H9 (cell line): ENCODE measurements at regions not wholly inside any gene's neighbourhood (a gene's known extent, or its start where the extent isn't known, plus 50 kb on each side); places are given as distances from the start of the nearest gene placed in this dataset.

ENCODE experiments used
- DNase-seq: peaks from one replicate; pipeline ENCODE4 v3.0.0-alpha.2; 2017
- H2AFZ ChIP-seq: one replicate; pipeline ENCODE4 v1.6.1; 2013; ENCODE audit warnings: mild to moderate bottlenecking, low read length, control low read depth, moderate library complexity
- H2AK5ac ChIP-seq: 2 replicates; pipeline ENCODE4 v1.6.1; 2013; ENCODE audit warnings: low read length, control low read depth, mixed read lengths; ENCODE audit not compliant: insufficient read length
- H2BK120ac ChIP-seq: one replicate; pipeline ENCODE4 v1.6.1; 2013; ENCODE audit warnings: low read depth, mild to moderate bottlenecking, low read length, control low read depth, inconsistent platforms; ENCODE audit not compliant: poor library complexity, severe bottlenecking
- H2BK12ac ChIP-seq: 2 replicates; pipeline ENCODE4 v1.6.1; 2013; ENCODE audit warnings: low read length, control low read depth, mixed read lengths, low read depth; ENCODE audit not compliant: insufficient read length
- H2BK15ac ChIP-seq: 2 replicates; pipeline ENCODE4 v1.6.1; 2013; ENCODE audit warnings: low read depth, low read length, control low read depth
- H2BK20ac ChIP-seq: one replicate; pipeline ENCODE4 v1.6.1; 2013; ENCODE audit warnings: low read depth, mild to moderate bottlenecking, low read length, control low read depth, inconsistent platforms; ENCODE audit not compliant: poor library complexity, severe bottlenecking
- H2BK5ac ChIP-seq: 2 replicates; pipeline ENCODE4 v1.6.1; 2013; ENCODE audit warnings: low read length, control low read depth, mixed read lengths; ENCODE audit not compliant: insufficient read length
- H3K14ac ChIP-seq: 2 replicates; pipeline ENCODE4 v1.6.1; 2013; ENCODE audit warnings: low read length, control low read depth; ENCODE audit not compliant: insufficient read depth
- H3K18ac ChIP-seq: 2 replicates; pipeline ENCODE4 v1.6.1; 2013; ENCODE audit warnings: low read depth, mild to moderate bottlenecking, mixed read lengths, low read length, control low read depth; ENCODE audit not compliant: insufficient read length
- H3K23ac ChIP-seq: 2 replicates; pipeline ENCODE4 v1.6.1; 2013; ENCODE audit warnings: low read length, control low read depth, mixed read lengths, low read depth; ENCODE audit not compliant: insufficient read length
- H3K23me2 ChIP-seq: 2 replicates; pipeline ENCODE4 v1.6.1; 2013; ENCODE audit warnings: low read depth, mild to moderate bottlenecking, mixed read lengths, low read length, control low read depth; ENCODE audit not compliant: insufficient read length, poor library complexity, severe bottlenecking
- H3K27ac ChIP-seq: 2 replicates; pipeline ENCODE4 v1.5.1; 2013; ENCODE audit warnings: low read length, control low read depth, mixed read lengths, low read depth; ENCODE audit not compliant: insufficient read length
- H3K27me3 ChIP-seq: 2 replicates; pipeline ENCODE4 v1.6.1; 2013; ENCODE audit warnings: low read length, control low read depth, inconsistent platforms; ENCODE audit not compliant: insufficient read depth
- H3K4ac ChIP-seq: 2 replicates; pipeline ENCODE4 v1.6.1; 2013; ENCODE audit warnings: low read depth, mild to moderate bottlenecking, control low read depth, inconsistent platforms, low read length, moderate library complexity
- H3K4me1 ChIP-seq: 2 replicates; pipeline ENCODE4 v1.6.1; 2013; ENCODE audit warnings: low read length, control low read depth, inconsistent platforms; ENCODE audit not compliant: insufficient read depth
- H3K4me2 ChIP-seq: 2 replicates; pipeline ENCODE4 v1.6.1; 2013; ENCODE audit warnings: low read length, control low read depth, mixed read lengths; ENCODE audit not compliant: insufficient read length, insufficient read depth
- H3K56ac ChIP-seq: 2 replicates; pipeline ENCODE4 v1.6.1; 2013; ENCODE audit warnings: low read depth, mild to moderate bottlenecking, mixed read lengths, low read length, control low read depth; ENCODE audit not compliant: insufficient read length
- H3K79me1 ChIP-seq: 2 replicates; pipeline ENCODE4 v1.6.1; 2013; ENCODE audit warnings: low read depth, mild to moderate bottlenecking, moderate library complexity, low read length, control low read depth, inconsistent platforms; ENCODE audit not compliant: insufficient read depth, poor library complexity, severe bottlenecking
- H3K79me2 ChIP-seq: 2 replicates; pipeline ENCODE4 v1.6.1; 2013; ENCODE audit warnings: low read length, control low read depth, inconsistent platforms; ENCODE audit not compliant: insufficient read depth
- H3K9ac ChIP-seq: 2 replicates; pipeline ENCODE4 v1.6.1; 2013; ENCODE audit warnings: low read length, control low read depth, mixed read lengths; ENCODE audit not compliant: insufficient read length; ENCODE audit errors: extremely low read depth
- H3K9me3 ChIP-seq: one replicate; pipeline ENCODE4 v1.6.1; 2013; ENCODE audit warnings: low read depth, low read length, inconsistent platforms; ENCODE audit not compliant: control insufficient read depth
- H3T11ph ChIP-seq: one replicate; pipeline ENCODE4 v1.6.1; 2013; ENCODE audit warnings: mild to moderate bottlenecking, low read length, control low read depth, inconsistent platforms
- H4K20me1 ChIP-seq: one replicate; pipeline ENCODE4 v1.6.1; 2013; ENCODE audit not compliant: control insufficient read depth, insufficient read length, insufficient read depth
- H4K5ac ChIP-seq: 2 replicates; pipeline ENCODE4 v1.6.1; 2013; ENCODE audit warnings: low read depth, mild to moderate bottlenecking, mixed read lengths, low read length, control low read depth; ENCODE audit not compliant: insufficient read length
- H4K8ac ChIP-seq: replicated peaks from 2 replicates; pipeline ENCODE4 v1.6.1; 2013; ENCODE audit warnings: low read length, control low read depth, mixed read lengths, low read depth; ENCODE audit not compliant: insufficient read length
- H4K91ac ChIP-seq: 2 replicates; pipeline ENCODE4 v1.6.1; 2013; ENCODE audit warnings: low read depth, mild to moderate bottlenecking, moderate library complexity, mixed read lengths, low read length, control low read depth; ENCODE audit not compliant: insufficient read length
- H3K27ac Mint-ChIP-seq, 3 experiments: 2 replicates in 2 of 3; 3 replicates in 1 of 3; pipeline ENCODE4 v1.8.0; 2020 to 2021; ENCODE audit warnings: mixed read lengths in 3 of 3, mild to moderate bottlenecking in 1 of 3, moderate library complexity in 1 of 3
- H3K27me3 Mint-ChIP-seq: 2 replicates; pipeline ENCODE4 v1.8.0; 2021; ENCODE audit warnings: low read depth, mild to moderate bottlenecking, moderate library complexity, mixed read lengths
- H3K36me3 Mint-ChIP-seq, 3 experiments: 2 replicates in 2 of 3; 3 replicates in 1 of 3; pipeline ENCODE4 v1.8.0; 2020 to 2021; ENCODE audit warnings: low read depth in 3 of 3, mixed read lengths in 3 of 3; ENCODE audit not compliant: insufficient read depth in 1 of 3
- H3K4me1 Mint-ChIP-seq, 2 experiments: 2 replicates each; pipeline ENCODE4 v1.8.0; 2020; ENCODE audit warnings: mixed read lengths in 2 of 2
- H3K4me3 Mint-ChIP-seq, 2 experiments: 2 replicates in 1 of 2; 3 replicates in 1 of 2; pipeline ENCODE4 v1.8.0; 2020 to 2021; ENCODE audit warnings: mild to moderate bottlenecking in 2 of 2, mixed read lengths in 2 of 2, moderate library complexity in 1 of 2
- H3K9me3 Mint-ChIP-seq, 2 experiments: 2 replicates in 1 of 2; 3 replicates in 1 of 2; pipeline ENCODE4 v1.8.0; 2020; ENCODE audit warnings: mild to moderate bottlenecking in 2 of 2, mixed read lengths in 2 of 2, moderate library complexity in 1 of 2
- WGBS: extraction: QIAGEN DNeasy Blood & Tissue Kit; methylation state at CpG from one replicate; pipeline ENCODE4 v1.1.7; 2013; ENCODE audit warnings: missing lambda C conversion rate, low lambda C conversion rate, mixed read lengths; ENCODE audit not compliant: insufficient read length; ENCODE audit errors: extremely low coverage; 5-methylcytosine and 5-hydroxymethylcytosine counted together
- TF ChIP-seq, protein P1 (sequence below): fragments of 200-600 bp; sonication (generic); conservative IDR thresholded peaks from 3 replicates; pipeline ENCODE4 v1.8.0; 2021; ENCODE audit warnings: antibody characterized with exemption, mild to moderate bottlenecking

DNA sequence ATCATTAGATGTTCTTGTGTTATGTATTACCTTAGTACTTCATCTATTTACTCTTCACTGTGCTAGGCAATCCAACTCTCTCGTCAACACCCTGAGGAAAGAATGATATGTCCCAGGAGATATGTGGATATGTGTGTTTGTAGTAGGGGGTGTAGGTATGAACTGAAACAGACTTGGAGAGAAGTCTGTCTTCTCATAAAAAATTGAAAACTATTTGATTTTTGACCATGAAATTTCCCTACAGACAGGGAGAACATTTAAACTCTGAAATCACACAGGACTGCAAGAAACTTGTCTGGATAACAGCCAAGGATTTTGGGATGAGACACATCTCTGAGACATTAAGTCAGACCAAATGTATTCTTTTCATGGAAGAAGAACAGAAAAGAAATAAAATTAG, 967.0 kb upstream of the FAT3 start:
- no peaks in the 10 kb centered on the region for H3K27me3 ChIP-seq
- H4K8ac ChIP-seq = no peak overlapping the region
- no peak overlapping the region for H3T11ph ChIP-seq
- H3K4me2 ChIP-seq = no peak overlapping the region
- H3K9me3 Mint-ChIP-seq = peaks cover 2 to 3% of the 10 kb centered on the region in 2 experiments; a peak in 3 of 5 replicates
- H3K79me1 ChIP-seq = no peaks in the 10 kb centered on the region
- peaks cover 4 to 7% of the 10 kb centered on the region in 2 experiments; a peak in 3 of 4 replicates for H3K4me1 Mint-ChIP-seq
- no peaks in the 10 kb centered on the region for H3K36me3 Mint-ChIP-seq
- H2BK15ac ChIP-seq = no peak overlapping the region
- no peak overlapping the region for H2BK12ac ChIP-seq
- no peak overlapping the region for H3K23ac ChIP-seq
- WGBS = no CpG with 5 or more reads among the region's 1 CpG
- no peaks in the 10 kb centered on the region for H3K23me2 ChIP-seq
- no peaks in the 10 kb centered on the region for H3K27me3 Mint-ChIP-seq
- TF ChIP-seq, protein P1, sequence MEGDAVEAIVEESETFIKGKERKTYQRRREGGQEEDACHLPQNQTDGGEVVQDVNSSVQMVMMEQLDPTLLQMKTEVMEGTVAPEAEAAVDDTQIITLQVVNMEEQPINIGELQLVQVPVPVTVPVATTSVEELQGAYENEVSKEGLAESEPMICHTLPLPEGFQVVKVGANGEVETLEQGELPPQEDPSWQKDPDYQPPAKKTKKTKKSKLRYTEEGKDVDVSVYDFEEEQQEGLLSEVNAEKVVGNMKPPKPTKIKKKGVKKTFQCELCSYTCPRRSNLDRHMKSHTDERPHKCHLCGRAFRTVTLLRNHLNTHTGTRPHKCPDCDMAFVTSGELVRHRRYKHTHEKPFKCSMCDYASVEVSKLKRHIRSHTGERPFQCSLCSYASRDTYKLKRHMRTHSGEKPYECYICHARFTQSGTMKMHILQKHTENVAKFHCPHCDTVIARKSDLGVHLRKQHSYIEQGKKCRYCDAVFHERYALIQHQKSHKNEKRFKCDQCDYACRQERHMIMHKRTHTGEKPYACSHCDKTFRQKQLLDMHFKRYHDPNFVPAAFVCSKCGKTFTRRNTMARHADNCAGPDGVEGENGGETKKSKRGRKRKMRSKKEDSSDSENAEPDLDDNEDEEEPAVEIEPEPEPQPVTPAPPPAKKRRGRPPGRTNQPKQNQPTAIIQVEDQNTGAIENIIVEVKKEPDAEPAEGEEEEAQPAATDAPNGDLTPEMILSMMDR = no peak
- H3K4ac ChIP-seq = no peak overlapping the region
- H3K14ac ChIP-seq = no peak overlapping the region
- no peak overlapping the region for H2BK120ac ChIP-seq
- H2BK20ac ChIP-seq = no peak overlapping the region
- no peaks in the 10 kb centered on the region for H4K20me1 ChIP-seq
- no peaks in the 10 kb centered on the region for H3K4me1 ChIP-seq
- H3K9me3 ChIP-seq = no peaks in the 10 kb centered on the region
- H3K27ac Mint-ChIP-seq = no peak overlapping the region
- H4K5ac ChIP-seq = no peak overlapping the region
- no peak overlapping the region for H3K18ac ChIP-seq
- no peak overlapping the region for H2AFZ ChIP-seq
- H3K56ac ChIP-seq = no peak overlapping the region
- no peak for DNase-seq
- H4K91ac ChIP-seq = no peak overlapping the region
- H2BK5ac ChIP-seq = no peak overlapping the region
- H3K4me3 Mint-ChIP-seq = no peak overlapping the region
- H2AK5ac ChIP-seq = no peak overlapping the region
- H3K79me2 ChIP-seq = no peaks in the 10 kb centered on the region
- H3K27ac ChIP-seq = no peak overlapping the region
- H3K9ac ChIP-seq = no peak overlapping the region
